GM21619 (cell line): ENCODE measurements at regions not wholly inside any gene's neighbourhood (a gene's known extent, or its start where the extent isn't known, plus 50 kb on each side); places are given as distances from the start of the nearest gene placed in this dataset.

ENCODE experiments used
- ATAC-seq: cut with Tn5 transposase; IDR thresholded peaks from one replicate; pipeline ENCODE4 v1.9.1; 2021; ENCODE audit not compliant: unreplicated experiment

DNA sequence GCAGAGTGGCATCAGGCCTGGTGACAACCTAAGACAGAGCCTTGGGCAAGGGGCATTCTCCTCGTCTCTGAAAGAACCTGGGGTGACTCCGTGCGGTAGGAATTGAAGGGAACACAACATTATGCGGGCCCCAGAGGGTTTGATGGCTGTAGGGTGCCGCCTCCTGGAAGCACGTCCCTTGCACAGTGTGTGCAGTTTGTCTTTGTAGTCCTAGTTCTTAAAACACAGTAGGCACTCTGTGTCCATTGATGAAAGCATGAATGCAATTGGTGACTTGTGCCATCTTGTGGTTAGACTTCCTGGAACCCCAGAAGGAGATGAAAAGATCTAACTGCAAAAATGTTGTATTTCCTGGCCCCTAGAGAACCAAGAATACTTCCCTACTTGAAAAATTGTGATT, 279.8 kb downstream of the UTP18 start:
- ATAC-seq: no peak

GRCh38 chr17:51541215-51541614, 280.9 kb downstream of the UTP18 start:
- ATAC-seq: no peak

DNA sequence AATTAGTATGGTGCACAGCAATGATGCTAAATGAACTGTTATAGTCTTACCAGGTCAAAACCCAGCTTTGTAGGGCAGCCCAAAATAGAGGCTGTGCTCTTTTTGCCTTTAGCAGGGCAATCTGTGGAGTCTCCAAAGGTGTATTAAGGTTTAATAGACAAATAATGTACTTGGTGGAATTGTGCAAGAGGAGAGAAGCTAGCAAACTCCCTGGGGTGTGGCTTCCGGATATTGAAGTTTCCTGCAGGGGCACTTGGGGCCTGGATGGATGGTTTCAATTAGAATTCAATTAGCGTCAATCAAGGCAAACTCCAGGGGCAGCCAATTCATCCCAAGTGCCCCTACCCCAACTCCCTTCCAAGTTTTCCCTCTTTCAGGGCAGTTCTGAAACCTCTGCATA, 285.8 kb downstream of the UTP18 start:
- no peak for ATAC-seq

DNA sequence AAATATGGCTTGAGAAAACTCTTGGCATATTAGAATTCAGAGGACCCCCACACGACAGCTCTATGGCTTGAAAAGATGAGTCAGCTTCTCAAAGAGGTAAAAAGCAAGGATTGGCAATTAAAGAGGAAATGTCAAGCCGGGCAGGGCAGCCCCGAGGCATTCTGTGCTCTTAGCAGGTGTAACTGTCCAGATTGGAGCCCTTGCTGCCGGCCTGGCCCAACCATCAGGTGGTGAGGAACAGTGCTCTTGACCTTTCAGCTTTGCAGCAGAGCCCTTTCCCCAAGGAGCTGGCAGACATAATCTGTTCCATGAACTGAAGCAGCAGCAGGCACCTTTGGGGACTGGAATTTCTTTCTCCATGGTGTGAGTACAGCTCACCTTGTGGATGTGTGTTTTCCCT, 287.8 kb downstream of the UTP18 start:
- no peak for ATAC-seq

DNA sequence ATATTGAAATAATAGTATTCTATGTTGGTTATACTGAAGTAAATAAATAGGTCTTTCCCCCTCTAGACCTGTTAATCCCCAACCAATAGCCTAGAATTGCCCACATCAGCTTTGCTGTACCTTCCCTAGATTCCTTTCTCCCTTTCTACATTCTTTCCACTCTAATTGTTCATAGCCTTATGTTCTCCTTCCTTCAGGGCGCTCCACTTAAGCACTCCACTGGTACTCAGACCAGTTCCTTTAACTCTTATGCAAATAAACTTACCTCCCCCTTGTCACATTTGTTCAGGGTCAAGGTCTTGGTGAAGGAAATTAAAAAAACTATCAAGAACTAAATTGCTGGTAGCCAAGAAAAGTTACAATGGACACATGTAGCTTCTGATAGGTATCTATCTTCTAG, 294.8 kb downstream of the UTP18 start:
- ATAC-seq: no peak

GRCh38 chr17:51559778-51560177, 299.4 kb downstream of the UTP18 start:
- ATAC-seq: no peak

- ATAC-seq: no peak
These were observed 300.1 kb downstream of the UTP18 start for GRCh38 chr17:51560398-51560797.

DNA sequence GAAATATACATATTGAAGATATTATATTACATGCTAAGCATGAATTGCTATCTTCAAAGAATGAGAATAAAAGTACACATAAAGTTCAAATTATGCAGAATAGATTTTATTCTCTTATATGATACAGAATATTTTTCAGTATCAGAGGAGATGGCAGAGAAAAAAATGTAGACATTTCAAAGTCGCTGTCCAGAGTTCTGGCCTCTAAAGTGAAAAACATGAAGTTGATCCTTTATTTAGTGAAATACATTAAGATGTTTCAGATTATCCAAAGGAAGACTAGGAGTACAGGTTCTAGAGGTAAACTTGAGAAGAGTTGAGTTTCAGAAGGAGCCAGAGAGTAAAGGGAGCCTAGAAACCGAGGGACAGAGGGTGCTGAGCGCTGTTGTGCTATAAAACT, 303.6 kb downstream of the UTP18 start:
- ATAC-seq: no peak

DNA sequence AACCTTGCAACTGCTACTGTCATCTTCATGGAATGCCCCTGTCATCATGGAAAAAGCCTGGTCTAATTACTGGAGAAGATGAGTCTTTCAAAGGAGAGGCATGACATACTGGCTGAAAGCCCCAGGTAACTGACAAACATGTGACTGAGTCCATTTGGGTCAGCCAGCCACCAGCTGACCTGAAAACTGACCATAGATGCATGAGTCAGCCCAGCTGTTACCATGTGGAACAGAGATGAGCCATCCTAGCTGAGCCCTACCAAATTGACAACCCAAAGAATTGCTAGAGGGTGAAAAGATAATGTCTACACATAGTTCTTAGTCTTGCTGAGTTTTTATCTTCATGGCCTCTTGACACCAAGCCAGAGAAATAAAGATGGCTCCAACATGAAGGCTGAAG, 311.8 kb downstream of the UTP18 start:
- no peak for ATAC-seq
